ENCODE measurements at regions not wholly inside any gene's neighbourhood (a gene's known extent, or its start where the extent isn't known, plus 50 kb on each side); places are given as distances from the start of the nearest gene placed in this dataset.

DNA sequence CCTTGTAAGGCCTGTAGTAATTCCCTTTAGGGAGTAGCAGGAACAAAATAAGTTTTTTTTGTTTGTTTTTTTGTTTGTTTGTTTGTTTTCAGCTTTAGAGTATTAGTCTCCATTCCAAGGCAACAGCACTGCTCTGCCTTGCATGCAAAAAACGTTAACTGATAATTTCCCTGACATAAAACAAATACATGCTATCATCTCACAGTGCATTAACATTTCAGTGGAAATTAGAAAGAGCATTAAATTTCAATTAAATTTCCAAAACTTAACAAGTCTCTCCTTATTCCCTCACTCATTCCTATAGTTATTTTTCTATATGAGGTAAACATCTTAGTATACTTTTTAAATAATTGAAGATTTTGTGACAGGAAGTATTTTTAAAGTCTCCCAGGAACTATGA lies 378.4 kb upstream of the PCDH7 start:
- H3K36me3 Mint-ChIP-seq (ENCODE audit: low read depth), result peaks cover 2% of the 10 kb centered on the region; the same call in 1 of the 3 replicates

More for the DNA sequence above, 378.4 kb upstream of the PCDH7 start:
- ATAC-seq (no peak), DNase-seq (ENCODE audit: low spot score) (no peak)
- no peaks in the 10 kb centered on the region for H3K79me2 ChIP-seq (replicated peaks; ENCODE audit: insufficient read depth)
- Mint-ChIP-seq H3K4me1 (no peaks in the 10 kb centered on the region), H3K27me3 (ENCODE audit: insufficient read depth, low read depth, poor library complexity) (no peaks in the 10 kb centered on the region), H3K9me3 (peaks cover 9% of the 10 kb centered on the region; the same call in 2 of the 3 replicates), H3K27ac (no peak overlapping the region), H3K4me3 (no peak overlapping the region)
- H3K36me3 ChIP-seq (ENCODE audit: insufficient read depth), result no peaks in the 10 kb centered on the region
- H3K4me3 ChIP-seq, result no peak overlapping the region
- no peak overlapping the region for H3K27ac ChIP-seq (ENCODE audit: low read depth)
- peaks cover 8% of the 10 kb centered on the region; the same call in 1 of the 2 replicates for H3K9me2 ChIP-seq (ENCODE audit: insufficient read depth)
- TF ChIP-seq CTCF (conservative IDR thresholded peaks at IDR 0.05; ENCODE audit: low read depth in 2 of 2) (no peak), ZNF114 (CRISPR knock-in tag; IDR thresholded peaks at IDR 0.05) (no peak), POLR2AphosphoS5 (IDR thresholded peaks at IDR 0.05; ENCODE audit: low read depth) (no peak), ETS1 (IDR thresholded peaks at IDR 0.05) (no peak), REST (IDR thresholded peaks at IDR 0.05; ENCODE audit: unreplicated experiment) (no peak), EZH2phosphoT487 (IDR thresholded peaks at IDR 0.05; ENCODE audit: unreplicated experiment) (no peak), JUNB (IDR thresholded peaks at IDR 0.05; ENCODE audit: unreplicated experiment) (no peak), ZNF331 (CRISPR knock-in tag; IDR thresholded peaks at IDR 0.05; ENCODE audit: low read depth) (no peak), CREB1 (CRISPR knock-in tag; IDR thresholded peaks at IDR 0.05; ENCODE audit: low read depth) (no peak), NANOG (IDR thresholded peaks at IDR 0.05; ENCODE audit: borderline replicate concordance) (no peak), STAT1 (IDR thresholded peaks at IDR 0.05; ENCODE audit: unreplicated experiment) (no peak), EZH2 (IDR thresholded peaks at IDR 0.05; ENCODE audit: low read depth, unreplicated experiment) (no peak)
- TF ChIP-seq, protein P1, sequence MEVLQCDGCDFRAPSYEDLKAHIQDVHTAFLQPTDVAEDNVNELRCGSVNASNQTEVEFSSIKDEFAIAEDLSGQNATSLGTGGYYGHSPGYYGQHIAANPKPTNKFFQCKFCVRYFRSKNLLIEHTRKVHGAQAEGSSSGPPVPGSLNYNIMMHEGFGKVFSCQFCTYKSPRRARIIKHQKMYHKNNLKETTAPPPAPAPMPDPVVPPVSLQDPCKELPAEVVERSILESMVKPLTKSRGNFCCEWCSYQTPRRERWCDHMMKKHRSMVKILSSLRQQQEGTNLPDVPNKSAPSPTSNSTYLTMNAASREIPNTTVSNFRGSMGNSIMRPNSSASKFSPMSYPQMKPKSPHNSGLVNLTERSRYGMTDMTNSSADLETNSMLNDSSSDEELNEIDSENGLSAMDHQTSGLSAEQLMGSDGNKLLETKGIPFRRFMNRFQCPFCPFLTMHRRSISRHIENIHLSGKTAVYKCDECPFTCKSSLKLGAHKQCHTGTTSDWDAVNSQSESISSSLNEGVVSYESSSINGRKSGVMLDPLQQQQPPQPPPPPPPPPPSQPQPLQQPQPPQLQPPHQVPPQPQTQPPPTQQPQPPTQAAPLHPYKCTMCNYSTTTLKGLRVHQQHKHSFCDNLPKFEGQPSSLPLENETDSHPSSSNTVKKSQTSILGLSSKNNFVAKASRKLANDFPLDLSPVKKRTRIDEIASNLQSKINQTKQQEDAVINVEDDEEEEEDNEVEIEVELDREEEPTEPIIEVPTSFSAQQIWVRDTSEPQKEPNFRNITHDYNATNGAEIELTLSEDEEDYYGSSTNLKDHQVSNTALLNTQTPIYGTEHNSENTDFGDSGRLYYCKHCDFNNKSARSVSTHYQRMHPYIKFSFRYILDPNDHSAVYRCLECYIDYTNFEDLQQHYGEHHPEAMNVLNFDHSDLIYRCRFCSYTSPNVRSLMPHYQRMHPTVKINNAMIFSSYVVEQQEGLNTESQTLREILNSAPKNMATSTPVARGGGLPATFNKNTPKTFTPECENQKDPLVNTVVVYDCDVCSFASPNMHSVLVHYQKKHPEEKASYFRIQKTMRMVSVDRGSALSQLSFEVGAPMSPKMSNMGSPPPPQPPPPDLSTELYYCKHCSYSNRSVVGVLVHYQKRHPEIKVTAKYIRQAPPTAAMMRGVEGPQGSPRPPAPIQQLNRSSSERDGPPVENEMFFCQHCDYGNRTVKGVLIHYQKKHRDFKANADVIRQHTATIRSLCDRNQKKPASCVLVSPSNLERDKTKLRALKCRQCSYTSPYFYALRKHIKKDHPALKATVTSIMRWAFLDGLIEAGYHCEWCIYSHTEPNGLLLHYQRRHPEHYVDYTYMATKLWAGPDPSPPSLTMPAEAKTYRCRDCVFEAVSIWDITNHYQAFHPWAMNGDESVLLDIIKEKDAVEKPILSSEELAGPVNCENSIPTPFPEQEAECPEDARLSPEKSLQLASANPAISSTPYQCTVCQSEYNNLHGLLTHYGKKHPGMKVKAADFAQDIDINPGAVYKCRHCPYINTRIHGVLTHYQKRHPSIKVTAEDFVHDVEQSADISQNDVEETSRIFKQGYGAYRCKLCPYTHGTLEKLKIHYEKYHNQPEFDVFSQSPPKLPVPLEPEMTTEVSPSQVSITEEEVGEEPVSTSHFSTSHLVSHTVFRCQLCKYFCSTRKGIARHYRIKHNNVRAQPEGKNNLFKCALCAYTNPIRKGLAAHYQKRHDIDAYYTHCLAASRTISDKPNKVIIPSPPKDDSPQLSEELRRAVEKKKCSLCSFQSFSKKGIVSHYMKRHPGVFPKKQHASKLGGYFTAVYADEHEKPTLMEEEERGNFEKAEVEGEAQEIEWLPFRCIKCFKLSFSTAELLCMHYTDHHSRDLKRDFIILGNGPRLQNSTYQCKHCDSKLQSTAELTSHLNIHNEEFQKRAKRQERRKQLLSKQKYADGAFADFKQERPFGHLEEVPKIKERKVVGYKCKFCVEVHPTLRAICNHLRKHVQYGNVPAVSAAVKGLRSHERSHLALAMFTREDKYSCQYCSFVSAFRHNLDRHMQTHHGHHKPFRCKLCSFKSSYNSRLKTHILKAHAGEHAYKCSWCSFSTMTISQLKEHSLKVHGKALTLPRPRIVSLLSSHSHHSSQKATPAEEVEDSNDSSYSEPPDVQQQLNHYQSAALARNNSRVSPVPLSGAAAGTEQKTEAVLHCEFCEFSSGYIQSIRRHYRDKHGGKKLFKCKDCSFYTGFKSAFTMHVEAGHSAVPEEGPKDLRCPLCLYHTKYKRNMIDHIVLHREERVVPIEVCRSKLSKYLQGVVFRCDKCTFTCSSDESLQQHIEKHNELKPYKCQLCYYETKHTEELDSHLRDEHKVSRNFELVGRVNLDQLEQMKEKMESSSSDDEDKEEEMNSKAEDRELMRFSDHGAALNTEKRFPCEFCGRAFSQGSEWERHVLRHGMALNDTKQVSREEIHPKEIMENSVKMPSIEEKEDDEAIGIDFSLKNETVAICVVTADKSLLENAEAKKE (CRISPR knock-in tag; IDR thresholded peaks at IDR 0.05), result no peak
- no peaks in the 10 kb centered on the region for H3K4me1 ChIP-seq (ENCODE audit: insufficient read depth)
- no peak overlapping the region for H3K4me2 ChIP-seq
- no peaks in the 10 kb centered on the region for H3F3A ChIP-seq (replicated peaks; ENCODE audit: low read depth)
- H4K20me1 ChIP-seq (replicated peaks; ENCODE audit: insufficient read depth), result no peaks in the 10 kb centered on the region
- H3K27me3 ChIP-seq (ENCODE audit: insufficient read depth), result no peaks in the 10 kb centered on the region
- no peak overlapping the region for H2AFZ ChIP-seq
